ENCODE measurements at regions not wholly inside any gene's neighbourhood (a gene's known extent, or its start where the extent isn't known, plus 50 kb on each side); places are given as distances from the start of the nearest gene placed in this dataset.

- ATAC-seq (peak; percentile 79 to 90), DNase-seq (no peak)
- intact Hi-C loops (cut with DNase I), result loop anchor here in 1 of 2 donors (2.0 to 10.0 kb wide), 2 partner anchors 71 to 217 kb away; no protein-coding TSS in a partner anchor
Observed at GRCh38 chr6:14431385-14432330, 314.1 kb downstream of the CD83 start.

GRCh38 chr6:14434916-14435690 is 317.5 kb downstream of the CD83 start:
- no peak for DNase-seq

GRCh38 chr6:14436592-14437132 is 319.1 kb downstream of the CD83 start:
- DNase-seq (no peak), ATAC-seq (no peak)
- intact Hi-C loops (cut with DNase I), result loop anchor here in 1 of 2 donors (10.0 kb wide), 1 partner anchor 222 kb away; no protein-coding TSS in a partner anchor

More at GRCh38 chr6:14434916-14435690, 317.5 kb downstream of the CD83 start:
- ATAC-seq, result no peak
- intact Hi-C loops (cut with DNase I), result loop anchor here in 1 of 2 donors (10.0 kb wide), 1 partner anchor 220 kb away; no protein-coding TSS in a partner anchor

- intact Hi-C loops (cut with DNase I), result loop anchor here in 1 of 2 donors (10.0 kb wide), 1 partner anchor 225 kb away; no protein-coding TSS in a partner anchor
- ATAC-seq, result no peak
- no peak for DNase-seq
Observed at GRCh38 chr6:14439419-14439818, 321.8 kb downstream of the CD83 start.

- intact Hi-C loops (cut with DNase I), result no loop called here
- no peak for ATAC-seq
- no peak for DNase-seq
Observed at GRCh38 chr6:14440215-14440910, 322.8 kb downstream of the CD83 start.

GRCh38 chr6:14440940-14441781 is 323.6 kb downstream of the CD83 start:
- intact Hi-C loops (cut with DNase I), result no loop called here
- ATAC-seq (peak; percentile 83 to 89), DNase-seq (no peak)

GRCh38 chr6:14442242-14442641 is 324.7 kb downstream of the CD83 start:
- DNase-seq (no peak), ATAC-seq (peak; percentile 29 to 49)
- intact Hi-C loops (cut with DNase I), result no loop called here

- DNase-seq, result no peak
- ATAC-seq, result no peak
- intact Hi-C loops (cut with DNase I), result no loop called here
Observed at GRCh38 chr6:14443629-14444268, 326.2 kb downstream of the CD83 start.

- intact Hi-C loops (cut with DNase I), result no loop called here
- ATAC-seq (no peak), DNase-seq (no peak)
Observed at GRCh38 chr6:14444295-14444972, 326.9 kb downstream of the CD83 start.

- DNase-seq (no peak), ATAC-seq (no peak)
- intact Hi-C loops (cut with DNase I), result no loop called here
Observed at GRCh38 chr6:14447240-14447639, 329.7 kb downstream of the CD83 start.

- DNase-seq (no peak), ATAC-seq (no peak)
- intact Hi-C loops (cut with DNase I), result no loop called here
Observed at GRCh38 chr6:14448246-14448645, 330.7 kb downstream of the CD83 start.

GRCh38 chr6:14450133-14450504 is 332.5 kb downstream of the CD83 start:
- ATAC-seq (no peak), DNase-seq (no peak)
- intact Hi-C loops (cut with DNase I), result no loop called here

- ATAC-seq (no peak), DNase-seq (no peak)
- intact Hi-C loops (cut with DNase I), result no loop called here
Observed at GRCh38 chr6:14450578-14450977, 333.0 kb downstream of the CD83 start.

- ATAC-seq, result no peak
- intact Hi-C loops (cut with DNase I), result loop anchor here in 1 of 2 donors (2.0 kb wide), 1 partner anchor 53 kb away; no protein-coding TSS in a partner anchor
- DNase-seq, result no peak
Observed at GRCh38 chr6:14451594-14452374, 334.2 kb downstream of the CD83 start.

- intact Hi-C loops (cut with DNase I), result loop anchor here in 1 of 2 donors (2.0 kb wide), 1 partner anchor 54 kb away; no protein-coding TSS in a partner anchor
- ATAC-seq (no peak), DNase-seq (no peak)
Observed at GRCh38 chr6:14452567-14453527, 335.3 kb downstream of the CD83 start.
